Spleen (tissue), 7 donors: ENCODE measurements at regions not wholly inside any gene's neighbourhood (a gene's known extent, or its start where the extent isn't known, plus 50 kb on each side); places are given as distances from the start of the nearest gene placed in this dataset.

ENCODE experiments used
- POLR2A ChIP-seq, 3 donors: fragments of 450-650 bp; IDR thresholded peaks; one replicate each; pipeline ENCODE4 v1.5.1; 2017; ENCODE audit warnings: antibody characterized with exemption in 3 of 3, mild to moderate bottlenecking in 1 of 3
- TF ChIP-seq, protein P1 (sequence below), 11 experiments: fragments of 200-600 bp in 7 of 11; fragments of 450-650 bp in 4 of 11; sonication (generic) in 4 of 11; IDR thresholded peaks in 8 of 11; conservative IDR thresholded peaks in 3 of 11; 1 replicate in 7 of 11; 2 replicates in 4 of 11; pipeline versions ENCODE4 v1.4.0 to v1.8.0; 2016 to 2021; ENCODE audit warnings: antibody characterized with exemption in 11 of 11, inconsistent platforms in 4 of 11, mild to moderate bottlenecking in 1 of 11
- donor health status: DM: no; HTN: no; CAD: no; lungs with moderate emphysema.
- donor health status: DM: no; HTN: no; CAD: no.
- donor health status: DM: no; HTN: no; CAD: no.

DNA sequence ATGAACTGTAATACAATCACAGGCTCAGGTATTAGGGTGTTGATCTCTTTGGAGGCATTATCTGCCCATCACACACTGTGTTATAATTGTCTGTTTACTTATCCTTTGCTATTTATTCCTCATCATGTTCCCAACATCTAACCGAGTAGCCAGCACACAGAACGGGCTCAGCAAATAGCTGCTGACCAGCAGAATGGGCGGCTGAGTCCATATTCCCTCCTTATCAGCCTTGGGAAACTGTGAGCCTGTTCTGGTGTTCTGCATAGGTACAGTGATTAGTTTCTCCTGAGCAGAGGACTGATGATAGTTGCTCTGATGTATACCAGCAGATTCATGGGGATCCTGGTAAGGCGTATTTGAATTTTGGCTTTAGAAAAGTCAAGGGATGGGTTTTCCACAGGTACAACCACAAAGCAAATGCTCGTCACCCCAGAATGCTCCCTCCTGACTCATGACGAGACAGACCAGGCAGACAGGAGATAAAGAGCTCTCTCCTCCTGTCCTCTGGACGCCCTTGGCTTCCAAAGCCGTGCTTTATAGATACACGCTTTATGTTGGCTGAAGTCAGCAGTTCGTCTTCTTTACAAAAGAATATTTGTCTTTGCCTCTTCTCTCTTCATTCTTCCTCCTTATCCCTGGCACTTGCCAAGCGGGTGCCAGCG, 166.7 kb downstream of the TTLL2 start:
- TF ChIP-seq, protein P1, sequence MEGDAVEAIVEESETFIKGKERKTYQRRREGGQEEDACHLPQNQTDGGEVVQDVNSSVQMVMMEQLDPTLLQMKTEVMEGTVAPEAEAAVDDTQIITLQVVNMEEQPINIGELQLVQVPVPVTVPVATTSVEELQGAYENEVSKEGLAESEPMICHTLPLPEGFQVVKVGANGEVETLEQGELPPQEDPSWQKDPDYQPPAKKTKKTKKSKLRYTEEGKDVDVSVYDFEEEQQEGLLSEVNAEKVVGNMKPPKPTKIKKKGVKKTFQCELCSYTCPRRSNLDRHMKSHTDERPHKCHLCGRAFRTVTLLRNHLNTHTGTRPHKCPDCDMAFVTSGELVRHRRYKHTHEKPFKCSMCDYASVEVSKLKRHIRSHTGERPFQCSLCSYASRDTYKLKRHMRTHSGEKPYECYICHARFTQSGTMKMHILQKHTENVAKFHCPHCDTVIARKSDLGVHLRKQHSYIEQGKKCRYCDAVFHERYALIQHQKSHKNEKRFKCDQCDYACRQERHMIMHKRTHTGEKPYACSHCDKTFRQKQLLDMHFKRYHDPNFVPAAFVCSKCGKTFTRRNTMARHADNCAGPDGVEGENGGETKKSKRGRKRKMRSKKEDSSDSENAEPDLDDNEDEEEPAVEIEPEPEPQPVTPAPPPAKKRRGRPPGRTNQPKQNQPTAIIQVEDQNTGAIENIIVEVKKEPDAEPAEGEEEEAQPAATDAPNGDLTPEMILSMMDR (IDR thresholded peaks at IDR 0.05 in 8 of 11, conservative IDR thresholded peaks at IDR 0.05 in 3 of 11): no peak
- TF ChIP-seq POLR2A (IDR thresholded peaks at IDR 0.05): no peak
